ENCODE measurements at regions not wholly inside any gene's neighbourhood (a gene's known extent, or its start where the extent isn't known, plus 50 kb on each side); places are given as distances from the start of the nearest gene placed in this dataset.
A peak's percentile ranks its signal among the peaks of the same experiment; 100 is the strongest.

GRCh38 chr5:30878296-30878695 is 315.2 kb upstream of the CDH6 start:
- in situ Hi-C loops (cut with MboI; ENCODE audit: low pct_ligation_motif_present in 1 of 4, low pct_unique_long_range_greater_than_20kb in 1 of 4, low sequenced_read_pairs in 3 of 4), result no loop called here
- H3K27me3 ChIP-seq, result no peaks in the 10 kb centered on the region
- WGBS, 2 donors (ENCODE audit: low coverage in 1 of 2), result 86% methylated on average over 2 to 10 of the region's 10 CpGs
- TF ChIP-seq POLR2AphosphoS5 (IDR thresholded peaks at IDR 0.05) (no peak), POLR2A (IDR thresholded peaks at IDR 0.05) (no peak), EP300 (IDR thresholded peaks at IDR 0.05; ENCODE audit: low read depth) (no peak), CTCF (IDR thresholded peaks at IDR 0.05) (no peak)
- H3K27ac ChIP-seq, result no peak overlapping the region
- no peak overlapping the region for H3K4me3 ChIP-seq
- H3K36me3 ChIP-seq, result no peaks in the 10 kb centered on the region
- H3K9me3 ChIP-seq, result no peaks in the 10 kb centered on the region
- DNase-seq, result no peak
- H3K4me1 ChIP-seq, result no peaks in the 10 kb centered on the region
- intact Hi-C loops (cut with DNase I; ENCODE audit: low total_unique reads), result no loop called here

- no peak overlapping the region for H3K27ac ChIP-seq
- in situ Hi-C loops (cut with MboI; ENCODE audit: low pct_ligation_motif_present in 1 of 4, low pct_unique_long_range_greater_than_20kb in 1 of 4, low sequenced_read_pairs in 3 of 4) (no loop called here), intact Hi-C loops (cut with DNase I; ENCODE audit: low total_unique reads) (no loop called here)
- WGBS, 2 donors (ENCODE audit: low coverage in 1 of 2), result 40 to 51% methylated on average over 6 to 10 of the region's 10 CpGs
- H3K9me3 ChIP-seq, result no peaks in the 10 kb centered on the region
- TF ChIP-seq CTCF (IDR thresholded peaks at IDR 0.05), result no peak
- TF ChIP-seq POLR2A (IDR thresholded peaks at IDR 0.05), result no peak
- no peak for TF ChIP-seq POLR2AphosphoS5 (IDR thresholded peaks at IDR 0.05)
- no peak for TF ChIP-seq EP300 (IDR thresholded peaks at IDR 0.05; ENCODE audit: low read depth)
- H3K4me1 ChIP-seq, result no peaks in the 10 kb centered on the region
- no peak overlapping the region for H3K4me3 ChIP-seq
- peak; percentile 22 for DNase-seq
- no peaks in the 10 kb centered on the region for H3K27me3 ChIP-seq
- no peaks in the 10 kb centered on the region for H3K36me3 ChIP-seq
Observed at GRCh38 chr5:30874241-30875034, 319.0 kb upstream of the CDH6 start.

GRCh38 chr5:30871196-30871595 is 322.3 kb upstream of the CDH6 start:
- DNase-seq, result no peak
- no peaks in the 10 kb centered on the region for H3K36me3 ChIP-seq
- H3K4me3 ChIP-seq, result no peak overlapping the region
- intact Hi-C loops (cut with DNase I; ENCODE audit: low total_unique reads), result no loop called here
- 73 to 86% methylated on average over 2 to 3 of the region's 3 CpGs for WGBS, 2 donors (ENCODE audit: low coverage in 1 of 2)
- in situ Hi-C loops (cut with MboI; ENCODE audit: low pct_ligation_motif_present in 1 of 4, low pct_unique_long_range_greater_than_20kb in 1 of 4, low sequenced_read_pairs in 3 of 4), result no loop called here
- H3K27ac ChIP-seq, result no peak overlapping the region
- TF ChIP-seq POLR2AphosphoS5 (IDR thresholded peaks at IDR 0.05), result no peak
- TF ChIP-seq POLR2A (IDR thresholded peaks at IDR 0.05), result no peak
- no peaks in the 10 kb centered on the region for H3K4me1 ChIP-seq
- no peaks in the 10 kb centered on the region for H3K9me3 ChIP-seq
- no peaks in the 10 kb centered on the region for H3K27me3 ChIP-seq

GRCh38 chr5:30867711-30868110 is 325.8 kb upstream of the CDH6 start:
- Histone ChIP-seq H3K36me3 (no peaks in the 10 kb centered on the region), H3K9me3 (no peaks in the 10 kb centered on the region), H3K4me1 (no peaks in the 10 kb centered on the region), H3K4me3 (no peak overlapping the region), H3K27me3 (no peaks in the 10 kb centered on the region), H3K27ac (no peak overlapping the region)
- DNase-seq, result no peak
- in situ Hi-C loops (cut with MboI; ENCODE audit: low pct_ligation_motif_present in 1 of 4, low pct_unique_long_range_greater_than_20kb in 1 of 4, low sequenced_read_pairs in 3 of 4) (no loop called here), intact Hi-C loops (cut with DNase I; ENCODE audit: low total_unique reads) (no loop called here)
- TF ChIP-seq CTCF (IDR thresholded peaks at IDR 0.05), result no peak
- no peak for TF ChIP-seq POLR2A (IDR thresholded peaks at IDR 0.05)
- no peak for TF ChIP-seq POLR2AphosphoS5 (IDR thresholded peaks at IDR 0.05)
- TF ChIP-seq EP300 (IDR thresholded peaks at IDR 0.05; ENCODE audit: low read depth), result no peak

DNA sequence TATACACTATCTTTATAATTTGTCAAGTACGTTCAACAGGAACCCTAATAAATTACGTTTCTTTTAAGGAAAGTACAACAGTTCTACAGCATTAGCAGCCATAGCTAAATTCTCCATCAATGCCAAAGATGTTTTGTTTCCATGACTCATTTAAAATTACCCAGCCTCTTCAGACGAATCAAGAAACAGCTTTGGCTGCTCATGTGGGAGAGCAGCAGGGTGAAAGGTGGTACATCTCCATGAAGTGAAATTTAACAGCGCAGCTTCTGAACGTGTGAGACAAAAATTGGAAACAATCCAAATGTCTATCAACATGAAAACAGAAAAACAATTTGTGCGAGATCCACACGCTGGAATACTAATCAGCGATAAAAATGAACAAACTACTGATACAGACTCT is 327.3 kb upstream of the CDH6 start:
- no peak overlapping the region for H3K27ac ChIP-seq
- in situ Hi-C loops (cut with MboI; ENCODE audit: low pct_ligation_motif_present in 1 of 4, low pct_unique_long_range_greater_than_20kb in 1 of 4, low sequenced_read_pairs in 3 of 4), result no loop called here
- DNase-seq, result no peak
- no peaks in the 10 kb centered on the region for H3K36me3 ChIP-seq
- no peak overlapping the region for H3K4me3 ChIP-seq
- WGBS, 2 donors (ENCODE audit: low coverage in 1 of 2), result 80 to 82% methylated on average over 8 of the region's 8 CpGs
- H3K9me3 ChIP-seq, result no peaks in the 10 kb centered on the region
- TF ChIP-seq EP300 (IDR thresholded peaks at IDR 0.05; ENCODE audit: low read depth) (no peak), CTCF (IDR thresholded peaks at IDR 0.05) (no peak), POLR2AphosphoS5 (IDR thresholded peaks at IDR 0.05) (no peak), POLR2A (IDR thresholded peaks at IDR 0.05) (no peak)
- H3K27me3 ChIP-seq, result no peaks in the 10 kb centered on the region
- no peaks in the 10 kb centered on the region for H3K4me1 ChIP-seq
- intact Hi-C loops (cut with DNase I; ENCODE audit: low total_unique reads), result no loop called here
